Mesenchymal stem cell (in vitro differentiated cells and primary cell): ENCODE measurements at regions not wholly inside any gene's neighbourhood (a gene's known extent, or its start where the extent isn't known, plus 50 kb on each side); places are given as distances from the start of the nearest gene placed in this dataset.

ENCODE experiments used
- DNase-seq: peaks from one replicate; pipeline ENCODE4 v3.0.0-alpha.2; 2013
- H2AFZ ChIP-seq: one replicate; pipeline ENCODE4 v1.6.1; 2013; ENCODE audit warnings: low read depth, mild to moderate bottlenecking, control low read depth, inconsistent platforms, low read length, moderate library complexity
- H2AK5ac ChIP-seq: 2 replicates; pipeline ENCODE4 v1.6.1; 2013; ENCODE audit warnings: low read length, moderate library complexity, mild to moderate bottlenecking, inconsistent platforms; ENCODE audit not compliant: severe bottlenecking
- H2BK120ac ChIP-seq: one replicate; pipeline ENCODE4 v1.6.1; 2013; ENCODE audit warnings: low read depth, mild to moderate bottlenecking, inconsistent platforms, low read length, moderate library complexity
- H2BK12ac ChIP-seq, 2 experiments: one replicate each; pipeline ENCODE4 v1.6.1; 2013; ENCODE audit warnings: inconsistent platforms in 2 of 2, low read length in 2 of 2, mild to moderate bottlenecking in 2 of 2, moderate library complexity in 2 of 2, control low read depth in 1 of 2
- H2BK15ac ChIP-seq: one replicate; pipeline ENCODE4 v1.6.1; 2013; ENCODE audit warnings: mild to moderate bottlenecking, low read depth, inconsistent platforms; ENCODE audit not compliant: poor library complexity, severe bottlenecking
- H2BK5ac ChIP-seq: 2 replicates; pipeline ENCODE4 v1.6.1; 2013; ENCODE audit warnings: low read depth, mild to moderate bottlenecking, low read length, control low read depth, inconsistent platforms; ENCODE audit not compliant: poor library complexity, severe bottlenecking
- H3K14ac ChIP-seq, 2 experiments: one replicate each; pipeline ENCODE4 v1.6.1; 2013; ENCODE audit warnings: inconsistent platforms in 2 of 2, low read length in 2 of 2, control low read depth in 1 of 2, mild to moderate bottlenecking in 1 of 2, moderate library complexity in 1 of 2
- H3K18ac ChIP-seq, 2 experiments: one replicate each; pipeline ENCODE4 v1.6.1; 2013; ENCODE audit warnings: inconsistent platforms in 2 of 2, low read length in 2 of 2, control low read depth in 1 of 2, low read depth in 1 of 2, mild to moderate bottlenecking in 1 of 2
- H3K23ac ChIP-seq, 2 experiments: one replicate each; pipeline ENCODE4 v1.6.1; 2013; ENCODE audit warnings: inconsistent platforms in 2 of 2, low read length in 2 of 2, mild to moderate bottlenecking in 2 of 2, moderate library complexity in 2 of 2, control low read depth in 1 of 2
- H3K27ac ChIP-seq: 2 replicates; pipeline ENCODE4 v1.5.1; 2013; ENCODE audit warnings: mild to moderate bottlenecking, moderate library complexity, low read length, control low read depth, inconsistent platforms; ENCODE audit not compliant: poor library complexity, severe bottlenecking
- H3K27me3 ChIP-seq, 2 experiments: 2 replicates each; pipeline versions ENCODE4 v1.6.1 to v1.7.0; 2013; ENCODE audit warnings: low read length in 2 of 2, mild to moderate bottlenecking in 2 of 2, moderate library complexity in 2 of 2, control low read depth in 1 of 2, inconsistent platforms in 1 of 2; ENCODE audit not compliant: control insufficient read depth in 1 of 2, insufficient read depth in 1 of 2
- H3K36me3 ChIP-seq, 2 experiments: 2 replicates each; pipeline versions ENCODE4 v1.6.1 to v1.7.0; 2013; ENCODE audit warnings: low read length in 2 of 2, control low read depth in 1 of 2, inconsistent platforms in 1 of 2, low read depth in 1 of 2, mild to moderate bottlenecking in 1 of 2; ENCODE audit not compliant: insufficient read depth in 2 of 2, control insufficient read depth in 1 of 2
- H3K4ac ChIP-seq, 2 experiments: one replicate each; pipeline ENCODE4 v1.6.1; 2013; ENCODE audit warnings: inconsistent platforms in 2 of 2, low read length in 2 of 2, mild to moderate bottlenecking in 2 of 2, moderate library complexity in 2 of 2, control low read depth in 1 of 2, low read depth in 1 of 2
- H3K4me1 ChIP-seq: 2 replicates; pipeline ENCODE4 v1.6.1; 2013; ENCODE audit warnings: low read depth, low read length, control low read depth; ENCODE audit not compliant: control insufficient read depth, insufficient read depth
- H3K4me2 ChIP-seq: 2 replicates; pipeline ENCODE4 v1.6.1; 2013; ENCODE audit warnings: low read length, mild to moderate bottlenecking, inconsistent platforms; ENCODE audit not compliant: poor library complexity, severe bottlenecking
- H3K4me3 ChIP-seq, 2 experiments: 2 replicates each; pipeline versions ENCODE4 v1.5.1 to v1.7.0; 2013; ENCODE audit warnings: low read length in 2 of 2, mild to moderate bottlenecking in 2 of 2, control low read depth in 1 of 2, low read depth in 1 of 2; ENCODE audit not compliant: insufficient read depth in 1 of 2
- H3K79me1 ChIP-seq: replicated peaks from 2 replicates; pipeline ENCODE4 v1.6.1; 2013; ENCODE audit warnings: mild to moderate bottlenecking, control low read depth, low read length, inconsistent platforms; ENCODE audit not compliant: poor library complexity, severe bottlenecking
- H3K9ac ChIP-seq: 2 replicates; pipeline ENCODE4 v1.7.0; 2013; ENCODE audit warnings: mild to moderate bottlenecking, low read length, moderate library complexity
- H3K9me3 ChIP-seq: 2 replicates; pipeline ENCODE4 v1.7.0; 2013; ENCODE audit warnings: mild to moderate bottlenecking, low read length; ENCODE audit not compliant: control insufficient read depth
- H4K8ac ChIP-seq: one replicate; pipeline ENCODE4 v1.6.1; 2013; ENCODE audit warnings: inconsistent platforms, mild to moderate bottlenecking, low read length, moderate library complexity
- H4K91ac ChIP-seq: one replicate; pipeline ENCODE4 v1.6.1; 2013; ENCODE audit warnings: mild to moderate bottlenecking, low read length, inconsistent platforms
- WGBS: methylation state at CpG from one replicate; pipeline ENCODE4 v1.1.7; 2013; ENCODE audit warnings: mixed read lengths; 5-methylcytosine and 5-hydroxymethylcytosine counted together

- H3K79me1 ChIP-seq, result no peaks in the 10 kb centered on the region
- H3K9ac ChIP-seq, result no peak overlapping the region
- H2BK5ac ChIP-seq, result no peak overlapping the region
- H2AK5ac ChIP-seq, result no peak overlapping the region
- no peak overlapping the region for H3K18ac ChIP-seq
- no peak overlapping the region for H3K27ac ChIP-seq
- no peak overlapping the region for H4K8ac ChIP-seq
- H2AFZ ChIP-seq, result no peak overlapping the region
- no peak overlapping the region for H3K23ac ChIP-seq
- no peak overlapping the region for H2BK12ac ChIP-seq
- no peak overlapping the region for H3K4ac ChIP-seq
- H3K36me3 ChIP-seq, result no peaks in the 10 kb centered on the region
- H2BK15ac ChIP-seq, result no peak overlapping the region
- no peaks in the 10 kb centered on the region for H3K9me3 ChIP-seq
- H4K91ac ChIP-seq, result no peak overlapping the region
- no peaks in the 10 kb centered on the region for H3K4me1 ChIP-seq
- H2BK120ac ChIP-seq, result no peak overlapping the region
- H3K14ac ChIP-seq, result no peak overlapping the region
- H3K4me3 ChIP-seq, result no peak overlapping the region
- no peak for DNase-seq
- H3K4me2 ChIP-seq, result no peak overlapping the region
- no peaks in the 10 kb centered on the region for H3K27me3 ChIP-seq
These were observed 76.4 kb upstream of the FOXG1 start for GRCh38 chr14:28690029-28690692.

- H2BK12ac ChIP-seq, result no peak overlapping the region
- no peak overlapping the region for H3K23ac ChIP-seq
- H3K4me3 ChIP-seq, result no peak overlapping the region
- H4K91ac ChIP-seq, result no peak overlapping the region
- H3K18ac ChIP-seq, result no peak overlapping the region
- H3K4me2 ChIP-seq, result no peak overlapping the region
- DNase-seq, result no peak
- H2BK5ac ChIP-seq, result no peak overlapping the region
- H2BK120ac ChIP-seq, result no peak overlapping the region
- H3K4ac ChIP-seq, result no peak overlapping the region
- H3K14ac ChIP-seq, result no peak overlapping the region
- H3K4me1 ChIP-seq, result no peaks in the 10 kb centered on the region
- H2AFZ ChIP-seq, result no peak overlapping the region
- H2BK15ac ChIP-seq, result no peak overlapping the region
- H2AK5ac ChIP-seq, result no peak overlapping the region
- H4K8ac ChIP-seq, result no peak overlapping the region
- H3K79me1 ChIP-seq, result no peaks in the 10 kb centered on the region
- no peak overlapping the region for H3K9ac ChIP-seq
- no peaks in the 10 kb centered on the region for H3K27me3 ChIP-seq
- H3K36me3 ChIP-seq, result no peaks in the 10 kb centered on the region
- no peak overlapping the region for H3K27ac ChIP-seq
- H3K9me3 ChIP-seq, result no peaks in the 10 kb centered on the region
These were observed 71.5 kb upstream of the FOXG1 start for GRCh38 chr14:28695109-28695508.

GRCh38 chr14:28701733-28702132 is 64.9 kb upstream of the FOXG1 start:
- H3K4me2 ChIP-seq, result no peak overlapping the region

GRCh38 chr14:28703482-28703881 is 63.1 kb upstream of the FOXG1 start:
- no peak overlapping the region for H2AFZ ChIP-seq
- H4K8ac ChIP-seq, result no peak overlapping the region
- H3K9ac ChIP-seq, result no peak overlapping the region
- H3K27ac ChIP-seq, result no peak overlapping the region
- no peaks in the 10 kb centered on the region for H3K27me3 ChIP-seq
- WGBS, result 34% methylated on average over 2 of the region's 4 CpGs
- H2BK12ac ChIP-seq, result no peak overlapping the region
- no peaks in the 10 kb centered on the region for H3K36me3 ChIP-seq
- H3K9me3 ChIP-seq, result no peaks in the 10 kb centered on the region
- H2BK5ac ChIP-seq, result no peak overlapping the region
- H3K14ac ChIP-seq, result no peak overlapping the region
- no peaks in the 10 kb centered on the region for H3K4me1 ChIP-seq
- DNase-seq, result no peak
- no peak overlapping the region for H3K23ac ChIP-seq
- H2AK5ac ChIP-seq, result no peak overlapping the region
- H3K4me3 ChIP-seq, result no peak overlapping the region
- H2BK120ac ChIP-seq, result no peak overlapping the region
- no peaks in the 10 kb centered on the region for H3K79me1 ChIP-seq
- no peak overlapping the region for H3K4me2 ChIP-seq
- H3K18ac ChIP-seq, result no peak overlapping the region
- no peak overlapping the region for H4K91ac ChIP-seq
- no peak overlapping the region for H3K4ac ChIP-seq
- H2BK15ac ChIP-seq, result no peak overlapping the region

More at GRCh38 chr14:28701733-28702132, 64.9 kb upstream of the FOXG1 start:
- no peak overlapping the region for H4K8ac ChIP-seq
- H2AFZ ChIP-seq, result no peak overlapping the region
- no peak overlapping the region for H2AK5ac ChIP-seq
- no peaks in the 10 kb centered on the region for H3K27me3 ChIP-seq
- H2BK120ac ChIP-seq, result no peak overlapping the region
- 68% methylated on average over 2 of the region's 2 CpGs for WGBS
- no peak overlapping the region for H3K4ac ChIP-seq
- H3K79me1 ChIP-seq, result no peaks in the 10 kb centered on the region
- no peak overlapping the region for H3K4me3 ChIP-seq
- no peaks in the 10 kb centered on the region for H3K4me1 ChIP-seq
- no peaks in the 10 kb centered on the region for H3K9me3 ChIP-seq
- H2BK5ac ChIP-seq, result no peak overlapping the region
- no peak overlapping the region for H2BK12ac ChIP-seq
- DNase-seq, result no peak
- no peak overlapping the region for H4K91ac ChIP-seq
- H3K14ac ChIP-seq, result no peak overlapping the region
- H3K36me3 ChIP-seq, result no peaks in the 10 kb centered on the region
- H3K23ac ChIP-seq, result no peak overlapping the region
- H3K18ac ChIP-seq, result no peak overlapping the region
- H3K9ac ChIP-seq, result no peak overlapping the region
- H2BK15ac ChIP-seq, result no peak overlapping the region
- H3K27ac ChIP-seq, result no peak overlapping the region
